K562 (cell line): ENCODE measurements at regions not wholly inside any gene's neighbourhood (a gene's known extent, or its start where the extent isn't known, plus 50 kb on each side); places are given as distances from the start of the nearest gene placed in this dataset.

Experiments
- ATAC-seq: fragments of 200-7000 bp; cut with Tn5 transposase; 3 replicates; pipeline ENCODE4 v1.9.1; 2020; ENCODE audit warnings: moderate library complexity
- BruUV-seq: library from RNA; stranded (reverse); fragments of 400-500 nt; replicated peaks from 2 replicates; lab custom pipeline; 2021; lab: Mats Ljungman, UMichigan
- CTCF ChIA-PET: fragments of 300-600 bp; formaldehyde crosslinking; extraction: SDS; loops from one replicate; lab custom pipeline; 2021; ENCODE audit warnings: low intra/inter-chr PET ratio; lab: Yijun Ruan, JAX
- POLR2A ChIA-PET: fragments of 300-600, 350-650 bp; sonication (Branson Sonifier 250); formaldehyde crosslinking; extraction: SDS; loops from one replicate; lab custom pipeline; 2021; ENCODE audit warnings: antibody characterized with exemption, inconsistent platforms; lab: Yijun Ruan, JAX
- DNase-seq, 4 experiments: peaks; one replicate each; pipeline versions ENCODE4 v3.0.0 to v3.0.0-alpha.2; 2011 to 2018; ENCODE audit warnings: low spot score in 3 of 4, mixed read lengths in 3 of 4; ENCODE audit errors: extremely low read depth in 1 of 4
- FAIRE-seq: peaks from 2 replicates; lab custom pipeline; 2011; peaks lifted over from hg19 to GRCh38; lab: Jason Lieb, UNC
- H2AFZ ChIP-seq: 2 replicates; pipeline ENCODE4 v1.6.0; 2011; ENCODE audit warnings: low read depth, low read length, control low read depth, inconsistent platforms
- H3K27ac ChIP-seq: fragments of 200-600 bp; 3 replicates; pipeline ENCODE4 v1.8.0; 2011; ENCODE audit warnings: low read depth, mild to moderate bottlenecking, control low read depth, inconsistent platforms, low read length, moderate library complexity, mixed read lengths; ENCODE audit errors: extremely low read depth
- H3K27me3 ChIP-seq, 2 experiments: fragments of 300-600 bp in 1 of 2; 2 replicates in 1 of 2; 3 replicates in 1 of 2; pipeline versions ENCODE4 v1.6.0 to v1.8.0; 2011; ENCODE audit warnings: inconsistent platforms in 2 of 2, low read length in 2 of 2, mild to moderate bottlenecking in 1 of 2, mixed read lengths in 1 of 2, moderate library complexity in 1 of 2; ENCODE audit not compliant: control insufficient read depth in 2 of 2, insufficient read depth in 2 of 2
- H3K36me3 ChIP-seq: fragments of 300-600 bp; 3 replicates; pipeline ENCODE4 v1.8.0; 2011; ENCODE audit warnings: mild to moderate bottlenecking, low read length, inconsistent platforms; ENCODE audit not compliant: control insufficient read depth, insufficient read depth
- H3K4me1 ChIP-seq, 2 experiments: fragments of 200-600 bp in 1 of 2; replicated peaks in 1 of 2; 2 replicates in 1 of 2; 3 replicates in 1 of 2; pipeline versions ENCODE4 v1.5.1 to v1.8.0; 2011; ENCODE audit warnings: inconsistent platforms in 2 of 2, low read length in 2 of 2, mild to moderate bottlenecking in 1 of 2, mixed read lengths in 1 of 2, moderate library complexity in 1 of 2; ENCODE audit not compliant: control insufficient read depth in 2 of 2, insufficient read depth in 2 of 2
- H3K4me2 ChIP-seq: 2 replicates; pipeline ENCODE4 v1.6.1; 2011; ENCODE audit warnings: low read length, control low read depth, inconsistent platforms, mixed read lengths; ENCODE audit not compliant: insufficient read depth
- H3K4me3 ChIP-seq: fragments of 200-600 bp; sonication (generic), shearing (Covaris generic); 2 replicates; pipeline ENCODE4 v1.5.1; 2016; ENCODE audit warnings: control low read depth, inconsistent platforms
- H3K79me2 ChIP-seq: fragments of 200-600 bp; 3 replicates; pipeline ENCODE4 v1.8.0; 2011; ENCODE audit warnings: low read length, inconsistent platforms; ENCODE audit not compliant: control insufficient read depth, insufficient read depth
- H3K9ac ChIP-seq, 2 experiments: 2 replicates each; pipeline versions ENCODE4 v1.6.0 to v1.6.1; 2011; ENCODE audit warnings: low read depth in 2 of 2, low read length in 2 of 2, control low read depth in 1 of 2, inconsistent platforms in 1 of 2, mild to moderate bottlenecking in 1 of 2, mixed read lengths in 1 of 2; ENCODE audit not compliant: insufficient read depth in 1 of 2
- H3K9me1 ChIP-seq: one replicate; pipeline ENCODE4 v1.6.0; 2011; ENCODE audit warnings: inconsistent platforms, mild to moderate bottlenecking, low read length, moderate library complexity; ENCODE audit not compliant: control insufficient read depth, insufficient read depth
- H3K9me3 ChIP-seq: replicated peaks from 2 replicates; pipeline ENCODE4 v1.5.1; 2011; ENCODE audit warnings: low read depth, low read length, inconsistent platforms; ENCODE audit not compliant: control insufficient read depth, insufficient read depth
- H4K20me1 ChIP-seq: replicated peaks from 2 replicates; pipeline ENCODE4 v1.6.1; 2011; ENCODE audit warnings: low read length, inconsistent platforms, mixed read lengths; ENCODE audit not compliant: control insufficient read depth, insufficient read depth
- BCL6 ChIP-seq: fragments of 250-450 bp; sonication (Bioruptor Pico); IDR thresholded peaks from 2 replicates; pipeline ENCODE4 v1.4.0; 2020
- DACH1 ChIP-seq: fragments of 450-650 bp; IDR thresholded peaks from 2 replicates; pipeline ENCODE4 v1.6.1; 2018; ENCODE audit not compliant: partially characterized antibody
- ELF4 ChIP-seq: fragments of 450-650 bp; formaldehyde crosslinking; IDR thresholded peaks from 2 replicates; pipeline ENCODE4 v1.4.0; 2022; ENCODE audit warnings: missing genetic modification characterization
- GTF2F1 ChIP-seq: IDR thresholded peaks from 2 replicates; pipeline ENCODE4 v1.6.1; 2011; ENCODE audit warnings: low read depth, low read length, improper control_type of control experiment
- HNRNPUL1 ChIP-seq: fragments of 200-400 bp; formaldehyde crosslinking; IDR thresholded peaks from 2 replicates; pipeline ENCODE4 v1.6.1; 2017; ENCODE audit warnings: low read length
- MXI1 ChIP-seq: IDR thresholded peaks from 2 replicates; pipeline ENCODE4 v1.6.1; 2011; ENCODE audit warnings: low read depth, mild to moderate bottlenecking, improper control_type of control experiment, low read length
- ZKSCAN1 ChIP-seq: fragments of 150-350 bp; IDR thresholded peaks from 2 replicates; pipeline ENCODE4 v1.6.1; 2016; ENCODE audit warnings: low read depth, low read length
- WGBS: fragments of 100-300 bp; shearing (Covaris generic); methylation state at CpG from one replicate; pipeline ENCODE4 v1.1.6; 2016; ENCODE audit warnings: low coverage, mixed read lengths; ENCODE audit not compliant: insufficient coverage; ENCODE audit errors: missing lambda C conversion rate; 5-methylcytosine and 5-hydroxymethylcytosine counted together
- in situ Hi-C: fragments of 300-500 bp; cut with MboI; formaldehyde crosslinking; loops from 4 replicates; pipeline ENCODE4 v1.15.0; 2018; ENCODE audit warnings: inconsistent platforms, mixed read lengths
- intact Hi-C: fragments of 100-400 bp; cut with micrococcal nuclease; formaldehyde crosslinking; loops from 2 replicates; pipeline ENCODE4 v1.14.2; 2022
- TF ChIP-seq, protein P1 (sequence below): IDR thresholded peaks from 2 replicates; pipeline ENCODE4 v1.6.1; 2014; ENCODE audit warnings: antibody characterized with exemption

DNA sequence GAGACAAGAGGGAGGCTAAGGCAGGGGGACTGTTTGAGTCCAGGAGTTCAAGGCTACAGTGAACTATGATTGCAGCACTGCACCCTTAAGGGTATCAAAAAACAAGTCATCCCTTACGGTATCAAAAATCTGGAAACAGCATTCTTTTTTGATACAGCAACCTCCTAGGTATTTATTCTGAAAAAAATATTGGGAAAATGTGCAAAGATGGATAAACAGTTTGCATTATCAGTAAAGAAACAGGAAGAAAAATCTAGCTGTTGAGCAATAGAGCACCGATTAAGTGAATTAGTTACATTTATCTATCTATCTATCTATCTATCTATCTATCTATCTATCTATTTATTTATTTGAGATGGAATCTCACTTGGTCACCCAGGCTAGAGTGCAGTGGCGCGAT, 56.7 kb upstream of the SCAF4 start:
- no peak overlapping the region for H3K9ac ChIP-seq
- BruUV-seq: no TSS peak
- no peak for TF ChIP-seq GTF2F1
- TF ChIP-seq, protein P1, sequence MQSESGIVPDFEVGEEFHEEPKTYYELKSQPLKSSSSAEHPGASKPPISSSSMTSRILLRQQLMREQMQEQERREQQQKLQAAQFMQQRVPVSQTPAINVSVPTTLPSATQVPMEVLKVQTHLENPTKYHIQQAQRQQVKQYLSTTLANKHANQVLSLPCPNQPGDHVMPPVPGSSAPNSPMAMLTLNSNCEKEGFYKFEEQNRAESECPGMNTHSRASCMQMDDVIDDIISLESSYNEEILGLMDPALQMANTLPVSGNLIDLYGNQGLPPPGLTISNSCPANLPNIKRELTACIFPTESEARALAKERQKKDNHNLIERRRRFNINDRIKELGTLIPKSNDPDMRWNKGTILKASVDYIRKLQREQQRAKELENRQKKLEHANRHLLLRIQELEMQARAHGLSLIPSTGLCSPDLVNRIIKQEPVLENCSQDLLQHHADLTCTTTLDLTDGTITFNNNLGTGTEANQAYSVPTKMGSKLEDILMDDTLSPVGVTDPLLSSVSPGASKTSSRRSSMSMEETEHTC: no peak
- no peak for TF ChIP-seq ZKSCAN1
- no peak for TF ChIP-seq HNRNPUL1
- TF ChIP-seq ELF4 (CRISPR knock-in tag): no peak
- TF ChIP-seq BCL6 (CRISPR knock-in tag): no peak
- no peak for TF ChIP-seq MXI1
- TF ChIP-seq DACH1: peak; percentile 90
- TF ChIP-seq, all 486 proteins: peak for 1
- H3K4me2 ChIP-seq: no peak overlapping the region
- no peak overlapping the region for H3K4me3 ChIP-seq
- FAIRE-seq: no peak
- intact Hi-C loops (loop anchor here (10.0 kb wide), 1 partner anchor 66 kb away; no protein-coding TSS in a partner anchor), in situ Hi-C loops (no loop called here)
- H2AFZ ChIP-seq: no peak overlapping the region
- no peaks in the 10 kb centered on the region for H3K36me3 ChIP-seq
- POLR2A ChIA-PET: no interaction called here
- CTCF ChIA-PET: no interaction called here
- H3K9me3 ChIP-seq: peaks cover 2% of the 10 kb centered on the region; the same call in 1 of the 2 replicates
- ATAC-seq: no peak
- peaks cover 5 to 9% of the 10 kb centered on the region in 2 experiments; a peak in 4 of 5 replicates for H3K27me3 ChIP-seq
- H3K79me2 ChIP-seq: no peaks in the 10 kb centered on the region
- DNase-seq: no peak
- no peaks in the 10 kb centered on the region for H3K4me1 ChIP-seq
- WGBS: 8% methylated on average over 4 of the region's 4 CpGs
- no peaks in the 10 kb centered on the region for H3K9me1 ChIP-seq
- H4K20me1 ChIP-seq: no peaks in the 10 kb centered on the region; the same call in 1 of the 2 replicates
- H3K27ac ChIP-seq: no peak overlapping the region
